ENCODE measurements at regions not wholly inside any gene's neighbourhood (a gene's known extent, or its start where the extent isn't known, plus 50 kb on each side); places are given as distances from the start of the nearest gene placed in this dataset.
"Not testable (repeated sequence)": the region's sequence is repeated elsewhere in the genome, so short reads cannot be mapped to it uniquely, and the experiment has no call there.

GRCh38 chrX:68995780-68996551, 167.1 kb downstream of the EFNB1 start:
- no peak for DNase-seq (ENCODE audit: low read depth)

- DNase-seq (ENCODE audit: low read depth) = no peak
Observed at GRCh38 chrX:68995386-68995779, 166.6 kb downstream of the EFNB1 start.

- no peak for DNase-seq (ENCODE audit: low read depth)
Observed at GRCh38 chrX:68994891-68995255, 166.1 kb downstream of the EFNB1 start.

- no peak for DNase-seq (ENCODE audit: low read depth)
Observed at GRCh38 chrX:68994135-68994890, 165.5 kb downstream of the EFNB1 start.

GRCh38 chrX:68992821-68993397, 164.1 kb downstream of the EFNB1 start:
- DNase-seq (ENCODE audit: low read depth) = no peak

- DNase-seq (ENCODE audit: low read depth) = no peak
Observed at GRCh38 chrX:68991691-68992345, 163.0 kb downstream of the EFNB1 start.

- DNase-seq (ENCODE audit: low read depth) = no peak
Observed at GRCh38 chrX:68990948-68991347, 162.1 kb downstream of the EFNB1 start.

GRCh38 chrX:68989865-68990606, 161.2 kb downstream of the EFNB1 start:
- DNase-seq (ENCODE audit: low read depth) = peak; percentile 2

- DNase-seq (ENCODE audit: low read depth) = no peak
Observed at GRCh38 chrX:68989456-68989855, 160.6 kb downstream of the EFNB1 start.

GRCh38 chrX:68988865-68989264, 160.0 kb downstream of the EFNB1 start:
- no peak for DNase-seq (ENCODE audit: low read depth)

- DNase-seq (ENCODE audit: low read depth) = no peak
Observed at GRCh38 chrX:68985135-68985755, 156.4 kb downstream of the EFNB1 start.

- no peak for DNase-seq (ENCODE audit: low read depth)
Observed at GRCh38 chrX:68983004-68983857, 154.4 kb downstream of the EFNB1 start.

GRCh38 chrX:68982476-68982875, 153.7 kb downstream of the EFNB1 start:
- DNase-seq (ENCODE audit: low read depth) = no peak

- DNase-seq (ENCODE audit: low read depth) = no peak
Observed at GRCh38 chrX:68980906-68981616, 152.2 kb downstream of the EFNB1 start.

GRCh38 chrX:68978655-68979054, 149.8 kb downstream of the EFNB1 start:
- DNase-seq (ENCODE audit: low read depth) = no peak

GRCh38 chrX:68978255-68978654, 149.4 kb downstream of the EFNB1 start:
- no peak for DNase-seq (ENCODE audit: low read depth)

- DNase-seq (ENCODE audit: low read depth) = no peak
Observed at GRCh38 chrX:68953331-68953730, 124.5 kb downstream of the EFNB1 start.

GRCh38 chrX:68951942-68952619, 123.3 kb downstream of the EFNB1 start:
- not testable (repeated sequence) for DNase-seq (ENCODE audit: low read depth)

- DNase-seq (ENCODE audit: low read depth) = no peak
Observed at GRCh38 chrX:68950937-68951336, 122.1 kb downstream of the EFNB1 start.

Measured in LHCN-M2 (cell line).